HG03025 (cell line): ENCODE measurements at regions not wholly inside any gene's neighbourhood (a gene's known extent, or its start where the extent isn't known, plus 50 kb on each side); places are given as distances from the start of the nearest gene placed in this dataset.
"Not testable (repeated sequence)": the region's sequence is repeated elsewhere in the genome, so short reads cannot be mapped to it uniquely, and the experiment has no call there.

Experiments
- ATAC-seq: cut with Tn5 transposase; IDR thresholded peaks from one replicate; pipeline ENCODE4 v1.9.1; 2021; ENCODE audit warnings: mild to moderate bottlenecking, moderate library complexity; ENCODE audit not compliant: unreplicated experiment, low FRiP score

- ATAC-seq: no peak
These were observed 65.2 kb downstream of the CCDC195 start for GRCh38 chr2:224650815-224651439.

GRCh38 chr2:224647684-224648083 is 62.5 kb upstream of the CUL3 start:
- not testable (repeated sequence) for ATAC-seq

DNA sequence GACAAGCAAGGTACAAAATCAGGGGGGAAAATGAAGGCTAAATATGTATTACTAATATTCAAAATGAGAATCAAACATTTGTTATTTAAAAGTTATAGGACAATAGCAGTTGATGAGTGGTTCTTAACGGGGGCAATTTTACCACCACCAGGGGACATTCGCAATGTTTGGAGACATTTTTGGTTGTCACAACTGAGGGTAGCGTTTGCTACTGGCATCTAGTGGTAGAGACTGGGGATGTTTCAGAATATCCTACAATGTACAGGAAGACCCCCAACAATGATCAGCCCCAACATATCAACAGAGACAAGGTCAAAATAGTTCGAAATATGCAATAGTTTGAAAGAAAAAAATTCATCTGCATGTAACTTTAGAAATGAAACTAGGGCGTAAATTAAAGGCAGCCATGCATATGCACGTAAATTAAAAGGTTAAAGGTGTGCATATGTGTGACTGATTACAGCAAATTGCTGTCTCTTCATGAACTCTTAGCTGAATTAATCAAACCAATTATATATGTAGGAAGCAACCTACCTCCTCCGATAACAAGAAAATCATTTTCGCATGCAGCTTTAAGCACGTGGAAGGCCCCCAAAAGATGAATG is 61.2 kb upstream of the CUL3 start:
- ATAC-seq: no peak

DNA sequence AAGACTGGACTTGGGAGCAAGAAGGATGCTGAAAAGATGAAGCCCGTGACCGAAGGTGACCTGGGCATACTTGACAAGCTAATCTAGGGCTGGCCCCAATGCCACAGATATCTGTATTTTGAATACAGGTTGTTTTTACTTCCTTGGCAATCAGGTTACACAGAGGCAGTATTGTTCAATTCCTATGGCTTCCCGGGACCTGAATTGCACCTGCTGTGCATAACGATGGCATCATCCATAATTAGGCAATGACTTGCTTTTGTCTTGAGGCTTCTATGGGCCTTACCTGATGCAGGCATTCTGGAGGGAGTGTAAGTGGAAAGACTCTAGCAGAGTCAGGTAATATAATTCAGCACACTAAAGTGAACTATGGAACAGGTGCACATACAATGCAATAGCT is 60.6 kb upstream of the CUL3 start:
- ATAC-seq: no peak

GRCh38 chr2:224640679-224641078 is 55.5 kb upstream of the CUL3 start:
- ATAC-seq: no peak

GRCh38 chr2:224638301-224638823 is 53.2 kb upstream of the CUL3 start:
- ATAC-seq: peak; percentile 97
